Trophoblast cell (in vitro differentiated cells and primary cell): ENCODE measurements at regions not wholly inside any gene's neighbourhood (a gene's known extent, or its start where the extent isn't known, plus 50 kb on each side); places are given as distances from the start of the nearest gene placed in this dataset.

Experiments
- DNase-seq, 2 donors: peaks; one replicate each; pipeline ENCODE4 v3.0.0-alpha.2; 2016
- H2AFZ ChIP-seq: 2 replicates; pipeline ENCODE4 v1.6.1; 2013; ENCODE audit warnings: low read length, moderate library complexity, mild to moderate bottlenecking; ENCODE audit not compliant: insufficient read depth, poor library complexity
- H2AK5ac ChIP-seq: 2 replicates; pipeline ENCODE4 v1.6.1; 2013; ENCODE audit warnings: mild to moderate bottlenecking, low read length
- H2BK120ac ChIP-seq: 2 replicates; pipeline ENCODE4 v1.6.1; 2013; ENCODE audit warnings: low read length, mild to moderate bottlenecking, moderate library complexity; ENCODE audit not compliant: insufficient read depth, poor library complexity
- H2BK12ac ChIP-seq: 2 replicates; pipeline ENCODE4 v1.6.1; 2013; ENCODE audit warnings: mild to moderate bottlenecking, low read length, moderate library complexity
- H2BK5ac ChIP-seq: 2 replicates; pipeline ENCODE4 v1.6.1; 2013; ENCODE audit warnings: low read length, low read depth, moderate library complexity, mild to moderate bottlenecking; ENCODE audit not compliant: poor library complexity
- H3K14ac ChIP-seq: 2 replicates; pipeline ENCODE4 v1.6.1; 2013; ENCODE audit warnings: mild to moderate bottlenecking, low read length
- H3K18ac ChIP-seq: 2 replicates; pipeline ENCODE4 v1.6.1; 2013; ENCODE audit warnings: mild to moderate bottlenecking, low read length
- H3K23ac ChIP-seq: 2 replicates; pipeline ENCODE4 v1.6.1; 2013; ENCODE audit warnings: low read length
- H3K27ac ChIP-seq: 2 replicates; pipeline ENCODE4 v1.5.1; 2013; ENCODE audit warnings: low read depth, mild to moderate bottlenecking, inconsistent platforms, low read length, moderate library complexity
- H3K27me3 ChIP-seq: 2 replicates; pipeline ENCODE4 v1.6.1; 2013; ENCODE audit warnings: inconsistent platforms, mild to moderate bottlenecking, low read length, moderate library complexity; ENCODE audit not compliant: insufficient read depth
- H3K36me3 ChIP-seq, 2 experiments: 1 replicate in 1 of 2; 2 replicates in 1 of 2; pipeline ENCODE4 v1.6.1; 2013; ENCODE audit warnings: low read length in 2 of 2, mild to moderate bottlenecking in 2 of 2, moderate library complexity in 1 of 2; ENCODE audit not compliant: insufficient read depth in 2 of 2, control insufficient read depth in 1 of 2
- H3K4ac ChIP-seq: 2 replicates; pipeline ENCODE4 v1.6.1; 2013; ENCODE audit warnings: low read depth, mild to moderate bottlenecking, low read length, moderate library complexity
- H3K4me1 ChIP-seq, 2 experiments: 1 replicate in 1 of 2; 2 replicates in 1 of 2; pipeline ENCODE4 v1.6.1; 2013; ENCODE audit warnings: low read length in 2 of 2, mild to moderate bottlenecking in 2 of 2, moderate library complexity in 1 of 2; ENCODE audit not compliant: insufficient read depth in 2 of 2, control insufficient read depth in 1 of 2
- H3K4me2 ChIP-seq: 2 replicates; pipeline ENCODE4 v1.6.1; 2013; ENCODE audit warnings: inconsistent platforms, mild to moderate bottlenecking, low read length, moderate library complexity
- H3K4me3 ChIP-seq: 2 replicates; pipeline ENCODE4 v1.5.1; 2013; ENCODE audit warnings: mild to moderate bottlenecking, low read depth, low read length, inconsistent platforms
- H3K79me1 ChIP-seq: one replicate; pipeline ENCODE4 v1.6.1; 2013; ENCODE audit warnings: low read length
- H3K79me2 ChIP-seq: 2 replicates; pipeline ENCODE4 v1.6.1; 2013; ENCODE audit warnings: low read length, mild to moderate bottlenecking; ENCODE audit not compliant: control insufficient read depth, insufficient read depth, poor library complexity
- H3K9ac ChIP-seq: 2 replicates; pipeline ENCODE4 v1.6.1; 2013; ENCODE audit warnings: mild to moderate bottlenecking, low read length
- H3K9me3 ChIP-seq: 2 replicates; pipeline ENCODE4 v1.6.1; 2013; ENCODE audit warnings: low read depth, mild to moderate bottlenecking, control low read depth, inconsistent platforms, low read length; ENCODE audit not compliant: insufficient read depth
- H4K12ac ChIP-seq: 2 replicates; pipeline ENCODE4 v1.6.1; 2013; ENCODE audit warnings: low read depth, mild to moderate bottlenecking, low read length, moderate library complexity
- H4K8ac ChIP-seq: 2 replicates; pipeline ENCODE4 v1.6.1; 2013; ENCODE audit warnings: low read depth, mild to moderate bottlenecking, low read length, moderate library complexity
- H4K91ac ChIP-seq: one replicate; pipeline ENCODE4 v1.6.1; 2013; ENCODE audit warnings: low read depth, mild to moderate bottlenecking, low read length, moderate library complexity
- WGBS: extraction: QIAGEN DNeasy Blood & Tissue Kit; methylation state at CpG from one replicate; pipeline ENCODE4 v1.1.7; 2013; ENCODE audit warnings: missing lambda C conversion rate; ENCODE audit not compliant: insufficient read length, insufficient coverage; ENCODE audit errors: extremely low coverage; 5-methylcytosine and 5-hydroxymethylcytosine counted together

GRCh38 chr10:78991187-78991586 is 77.6 kb upstream of the ZMIZ1 start:
- no CpG with 5 or more reads among the region's 1 CpG for WGBS
- H3K9me3 ChIP-seq, result no peaks in the 10 kb centered on the region
- H3K18ac ChIP-seq, result no peak overlapping the region
- H2AK5ac ChIP-seq, result no peak overlapping the region
- H3K23ac ChIP-seq, result no peak overlapping the region
- H4K12ac ChIP-seq, result no peak overlapping the region
- peaks cover under 1 to 2% of the 10 kb centered on the region in 2 experiments for H3K4me1 ChIP-seq
- no peak overlapping the region for H2BK120ac ChIP-seq
- no peak overlapping the region for H3K14ac ChIP-seq
- H2AFZ ChIP-seq, result no peak overlapping the region
- no peak overlapping the region for H3K4me2 ChIP-seq
- no peak overlapping the region for H4K8ac ChIP-seq
- no peak overlapping the region for H2BK5ac ChIP-seq
- H3K36me3 ChIP-seq, result no peaks in the 10 kb centered on the region
- no peak for DNase-seq
- no peak overlapping the region for H3K27ac ChIP-seq
- H3K79me2 ChIP-seq, result no peaks in the 10 kb centered on the region
- no peaks in the 10 kb centered on the region for H3K79me1 ChIP-seq
- H4K91ac ChIP-seq, result no peak overlapping the region
- no peak overlapping the region for H3K4me3 ChIP-seq
- peaks cover 2% of the 10 kb centered on the region for H3K27me3 ChIP-seq
- no peak overlapping the region for H3K9ac ChIP-seq
- H2BK12ac ChIP-seq, result no peak overlapping the region
- H3K4ac ChIP-seq, result no peak overlapping the region

GRCh38 chr10:78992333-78992732 is 76.4 kb upstream of the ZMIZ1 start:
- no peak overlapping the region for H2AFZ ChIP-seq
- no peak overlapping the region for H3K9ac ChIP-seq
- H2BK12ac ChIP-seq, result no peak overlapping the region
- no peak overlapping the region for H3K27ac ChIP-seq
- H3K18ac ChIP-seq, result no peak overlapping the region
- H3K4me3 ChIP-seq, result no peak overlapping the region
- H3K4me2 ChIP-seq, result no peak overlapping the region
- peaks cover 2% of the 10 kb centered on the region for H3K27me3 ChIP-seq
- H4K12ac ChIP-seq, result no peak overlapping the region
- H3K4ac ChIP-seq, result no peak overlapping the region
- H3K14ac ChIP-seq, result no peak overlapping the region
- H3K9me3 ChIP-seq, result no peaks in the 10 kb centered on the region
- no peak overlapping the region for H4K8ac ChIP-seq
- no peak overlapping the region for H2AK5ac ChIP-seq
- no peak overlapping the region for H2BK5ac ChIP-seq
- no peak overlapping the region for H2BK120ac ChIP-seq
- DNase-seq, result no peak
- H3K79me2 ChIP-seq, result no peaks in the 10 kb centered on the region
- H4K91ac ChIP-seq, result no peak overlapping the region
- no peaks in the 10 kb centered on the region for H3K4me1 ChIP-seq
- WGBS, result no CpG with 5 or more reads among the region's 6 CpGs
- no peaks in the 10 kb centered on the region for H3K36me3 ChIP-seq
- no peak overlapping the region for H3K23ac ChIP-seq
- H3K79me1 ChIP-seq, result no peaks in the 10 kb centered on the region

GRCh38 chr10:78993261-78993945 is 75.4 kb upstream of the ZMIZ1 start:
- Histone ChIP-seq H2BK12ac (no peak overlapping the region), H3K18ac (no peak overlapping the region), H3K23ac (no peak overlapping the region), H2BK5ac (no peak overlapping the region), H3K14ac (no peak overlapping the region), H2AK5ac (no peak overlapping the region), H4K91ac (no peak overlapping the region), H2AFZ (no peak overlapping the region), H3K79me2 (no peaks in the 10 kb centered on the region), H4K12ac (no peak overlapping the region), H3K27me3 (peaks cover 2% of the 10 kb centered on the region), H3K4me2 (no peak overlapping the region), H3K4ac (no peak overlapping the region), H4K8ac (no peak overlapping the region), H3K79me1 (no peaks in the 10 kb centered on the region), H3K4me3 (no peak overlapping the region), H3K9me3 (no peaks in the 10 kb centered on the region), H3K9ac (no peak overlapping the region), H3K27ac (no peak overlapping the region), H2BK120ac (no peak overlapping the region), H3K36me3 (no peaks in the 10 kb centered on the region), H3K4me1 (no peaks in the 10 kb centered on the region)
- DNase-seq, result no peak
- WGBS, result no CpG with 5 or more reads among the region's 10 CpGs

GRCh38 chr10:78995987-78996791 is 72.6 kb upstream of the ZMIZ1 start:
- Histone ChIP-seq H3K27me3 (peaks cover 2% of the 10 kb centered on the region), H3K4me2 (no peak overlapping the region), H3K27ac (no peak overlapping the region), H3K9ac (no peak overlapping the region), H2BK120ac (no peak overlapping the region), H2AK5ac (no peak overlapping the region), H3K4me1 (no peaks in the 10 kb centered on the region), H4K91ac (no peak overlapping the region), H3K23ac (no peak overlapping the region), H4K12ac (no peak overlapping the region), H3K9me3 (peaks cover 2% of the 10 kb centered on the region), H2BK5ac (no peak overlapping the region), H3K4ac (no peak overlapping the region), H3K18ac (no peak overlapping the region), H3K36me3 (no peaks in the 10 kb centered on the region), H3K79me1 (no peaks in the 10 kb centered on the region), H3K14ac (no peak overlapping the region), H3K4me3 (no peak overlapping the region), H2BK12ac (no peak overlapping the region), H3K79me2 (no peaks in the 10 kb centered on the region), H2AFZ (no peak overlapping the region), H4K8ac (no peak overlapping the region)
- DNase-seq, result no peak
- WGBS, result no CpG with 5 or more reads among the region's 14 CpGs
